ENCODE measurements at regions not wholly inside any gene's neighbourhood (a gene's known extent, or its start where the extent isn't known, plus 50 kb on each side); places are given as distances from the start of the nearest gene placed in this dataset.
"Not testable (repeated sequence)": the region's sequence is repeated elsewhere in the genome, so short reads cannot be mapped to it uniquely, and the experiment has no call there.

GRCh38 chr2:223477318-223477717, 124.8 kb downstream of the SCG2 start:
- H3K4me3 ChIP-seq: no peak overlapping the region
- no peak overlapping the region for H3K27ac ChIP-seq
- TF ChIP-seq CTCF (IDR thresholded peaks at IDR 0.05): no peak

GRCh38 chr2:223481486-223481885, 120.7 kb downstream of the SCG2 start:
- no peak overlapping the region for H3K27ac ChIP-seq
- no peak overlapping the region for H3K4me3 ChIP-seq
- TF ChIP-seq CTCF (IDR thresholded peaks at IDR 0.05): no peak
- no peak for DNase-seq (ENCODE audit: low spot score)

More at GRCh38 chr2:223477318-223477717, 124.8 kb downstream of the SCG2 start:
- no peak for DNase-seq (ENCODE audit: low spot score)

- no peak for DNase-seq (ENCODE audit: low spot score)
- no peak overlapping the region for H3K27ac ChIP-seq
- no peak for TF ChIP-seq CTCF (IDR thresholded peaks at IDR 0.05)
- H3K4me3 ChIP-seq: no peak overlapping the region
Measured at GRCh38 chr2:223486751-223487150, 115.4 kb downstream of the SCG2 start.

- no peak for TF ChIP-seq CTCF (IDR thresholded peaks at IDR 0.05)
- DNase-seq (ENCODE audit: low spot score): no peak
- H3K4me3 ChIP-seq: no peak overlapping the region
- H3K27ac ChIP-seq: no peak overlapping the region
Measured at GRCh38 chr2:223487214-223487846, 114.8 kb downstream of the SCG2 start.

- no peak for TF ChIP-seq CTCF (IDR thresholded peaks at IDR 0.05)
- Histone ChIP-seq H3K27ac (no peak overlapping the region), H3K4me3 (no peak overlapping the region)
Measured at GRCh38 chr2:223488814-223489213, 113.3 kb downstream of the SCG2 start.

GRCh38 chr2:223494496-223494895, 107.7 kb downstream of the SCG2 start:
- no peak overlapping the region for H3K27ac ChIP-seq
- H3K4me3 ChIP-seq: no peak overlapping the region
- no peak for TF ChIP-seq CTCF (IDR thresholded peaks at IDR 0.05)
- DNase-seq (ENCODE audit: low spot score): no peak

More at GRCh38 chr2:223488814-223489213, 113.3 kb downstream of the SCG2 start:
- no peak for DNase-seq (ENCODE audit: low spot score)

- TF ChIP-seq CTCF (IDR thresholded peaks at IDR 0.05): no peak
- no peak for DNase-seq (ENCODE audit: low spot score)
- Histone ChIP-seq H3K4me3 (no peak overlapping the region), H3K27ac (no peak overlapping the region)
Measured at GRCh38 chr2:223494942-223495341, 107.2 kb downstream of the SCG2 start.

GRCh38 chr2:223496853-223497252, 105.3 kb downstream of the SCG2 start:
- not testable (repeated sequence) for H3K27ac ChIP-seq; H3K4me3 ChIP-seq; DNase-seq (ENCODE audit: low spot score)
